HG03175 (cell line): ENCODE measurements at regions not wholly inside any gene's neighbourhood (a gene's known extent, or its start where the extent isn't known, plus 50 kb on each side); places are given as distances from the start of the nearest gene placed in this dataset.

Experiments
- ATAC-seq: cut with Tn5 transposase; IDR thresholded peaks from one replicate; pipeline ENCODE4 v1.9.1; 2021; ENCODE audit warnings: mild to moderate bottlenecking, moderate library complexity; ENCODE audit not compliant: unreplicated experiment

DNA sequence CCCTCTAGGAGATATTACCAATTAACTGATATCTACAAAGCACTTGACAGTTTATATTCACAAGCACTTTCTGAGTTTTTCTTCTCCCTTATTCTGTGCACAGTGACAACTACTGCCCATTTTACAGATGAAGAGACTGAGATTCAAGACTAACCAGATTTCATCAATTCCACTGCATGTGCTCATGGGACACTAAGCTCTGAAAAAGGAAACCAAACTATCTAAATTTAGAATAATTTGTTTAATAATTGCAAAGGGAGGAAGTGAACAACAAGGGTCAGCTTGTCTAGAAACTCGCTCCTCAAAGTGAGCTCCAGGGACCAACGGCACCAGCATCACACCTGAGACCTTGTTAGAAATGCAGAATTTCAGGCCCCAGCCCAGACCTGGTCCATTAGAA is 50.8 kb upstream of the MYLIP start:
- ATAC-seq = peak; percentile 87

DNA sequence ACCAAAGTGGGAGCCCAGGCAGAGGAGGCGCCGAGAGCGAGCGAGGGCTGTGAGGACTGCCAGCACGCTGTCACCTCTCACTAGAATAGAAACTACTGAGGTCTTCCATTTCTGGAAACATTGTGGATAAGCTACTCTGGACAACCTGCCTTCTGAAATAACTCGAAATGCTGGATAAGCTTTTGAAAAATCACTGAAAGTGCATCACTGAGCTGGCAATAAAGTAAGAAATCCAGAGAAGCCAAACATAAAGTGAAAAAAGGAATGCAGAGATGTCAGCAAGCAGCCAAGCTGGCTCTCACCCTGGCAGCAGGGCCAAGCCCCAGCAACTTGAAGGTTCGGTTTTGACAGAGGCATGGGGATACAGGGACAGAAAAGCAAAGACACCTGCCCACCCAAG is 59.2 kb upstream of the MYLIP start:
- ATAC-seq = no peak

DNA sequence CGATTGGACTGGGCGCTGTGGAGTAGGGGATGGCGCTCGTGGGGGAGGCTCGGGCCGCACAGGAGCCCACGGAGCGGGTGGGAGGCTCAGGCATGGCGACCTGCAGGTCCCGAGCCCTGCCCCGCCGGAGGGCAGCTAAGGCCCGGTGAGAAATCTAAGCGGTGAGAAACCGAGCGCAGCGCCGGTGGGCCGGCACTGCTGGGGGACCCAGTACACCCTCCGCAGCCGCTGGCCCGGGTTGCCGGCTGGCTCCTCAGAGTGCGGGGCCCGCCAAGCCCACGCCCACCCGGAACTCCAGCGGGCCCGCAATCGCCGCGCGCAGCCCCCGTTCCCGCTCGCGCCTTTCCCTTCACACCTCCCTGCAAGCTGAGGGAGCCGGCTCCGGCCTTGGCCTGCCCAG is 59.7 kb upstream of the MYLIP start:
- no peak for ATAC-seq

DNA sequence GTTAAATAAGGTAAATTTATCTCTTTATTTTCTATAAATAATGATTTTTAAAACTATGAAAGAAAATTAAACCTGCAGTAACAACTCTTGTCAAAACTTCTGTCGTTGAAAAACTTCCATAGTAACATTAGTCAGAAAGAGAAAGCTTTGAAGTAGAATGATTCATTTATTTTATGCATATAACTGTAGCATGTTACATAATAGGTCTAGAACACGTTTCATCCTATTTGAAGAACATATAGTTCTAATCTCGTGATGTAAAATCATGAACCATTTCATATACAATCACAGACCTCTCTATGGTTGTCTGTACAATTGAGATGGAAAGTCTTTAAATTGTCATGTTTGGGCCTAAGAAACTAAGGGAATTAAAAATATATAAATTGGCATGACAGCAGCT is 61.3 kb upstream of the MYLIP start:
- ATAC-seq = no peak

DNA sequence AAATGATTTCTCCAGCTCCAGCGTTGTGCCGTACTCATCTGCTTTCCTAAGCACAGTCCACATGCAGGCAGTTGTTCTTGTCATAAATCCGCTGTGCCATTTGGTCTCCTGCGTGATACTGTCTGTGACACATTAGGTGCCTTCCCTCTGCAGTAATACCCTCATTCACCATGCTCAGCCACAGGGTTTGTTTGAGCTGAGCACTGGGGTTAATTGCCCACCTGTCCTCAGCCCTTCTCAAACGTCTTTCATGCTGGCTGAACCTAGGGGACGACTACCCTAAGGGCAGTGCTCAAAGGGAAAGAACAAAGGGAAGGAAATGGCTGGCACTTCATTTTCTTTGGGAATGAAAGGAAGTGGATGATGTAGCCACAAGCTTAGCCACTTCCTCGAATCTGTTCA is 64.2 kb upstream of the MYLIP start:
- no peak for ATAC-seq

DNA sequence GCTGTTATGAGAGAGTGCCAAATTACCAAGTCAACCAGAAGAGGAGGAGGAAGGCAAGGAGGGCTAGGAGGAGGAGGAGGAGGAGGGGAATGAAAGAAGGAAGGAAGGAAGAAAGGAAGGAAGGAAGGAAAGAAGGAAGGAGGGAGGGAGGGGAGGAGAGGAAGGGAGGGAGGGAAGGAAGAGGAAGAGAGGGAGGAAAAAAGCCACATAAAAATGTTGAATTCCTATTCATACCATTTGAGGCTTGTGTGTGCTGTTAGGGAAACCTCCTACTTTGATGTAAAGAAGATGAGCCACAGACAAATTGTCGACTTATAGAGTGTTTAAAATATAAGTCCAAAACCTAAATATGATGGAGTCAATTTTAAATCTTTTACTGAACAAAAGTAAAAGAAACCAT is 65.3 kb upstream of the MYLIP start:
- ATAC-seq = no peak

DNA sequence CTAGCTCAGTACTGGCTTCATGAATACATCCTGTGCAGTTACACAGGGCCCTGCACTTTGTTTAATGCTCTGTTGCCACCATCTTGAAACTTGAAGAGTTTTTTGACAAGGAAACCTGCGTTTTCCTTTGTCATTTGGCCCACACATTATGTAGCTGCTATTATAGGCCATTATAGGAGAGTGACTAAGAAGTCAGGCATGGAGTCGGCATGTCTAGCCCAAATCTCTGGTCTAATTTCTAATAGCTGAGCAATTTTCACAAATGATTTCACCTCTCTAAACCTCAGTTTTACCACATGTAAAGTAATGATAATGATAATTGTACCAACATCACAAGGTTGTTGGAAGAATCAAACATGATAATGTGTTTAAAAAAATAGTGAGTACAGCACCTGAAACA is 67.1 kb upstream of the MYLIP start:
- no peak for ATAC-seq

DNA sequence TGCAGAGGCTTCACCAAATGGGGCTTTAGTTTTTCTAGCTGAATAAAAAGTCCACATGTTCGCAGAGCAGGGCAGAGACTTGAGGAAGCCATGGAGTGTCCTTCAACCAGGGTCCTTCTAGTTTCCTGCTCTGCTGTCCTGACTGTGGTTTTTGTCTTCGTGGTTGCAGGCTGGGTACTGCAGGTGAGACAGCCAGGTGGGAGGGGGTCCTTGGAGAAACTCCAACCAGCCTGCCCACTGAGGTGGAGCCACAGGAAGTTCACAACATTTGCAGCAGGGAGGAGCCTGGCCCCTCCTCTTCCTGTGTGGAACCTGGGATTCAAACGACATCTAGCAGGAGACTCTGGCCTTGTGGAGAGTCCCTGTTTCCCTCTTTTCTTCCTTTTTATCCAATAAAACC is 68.8 kb upstream of the MYLIP start:
- ATAC-seq = no peak

DNA sequence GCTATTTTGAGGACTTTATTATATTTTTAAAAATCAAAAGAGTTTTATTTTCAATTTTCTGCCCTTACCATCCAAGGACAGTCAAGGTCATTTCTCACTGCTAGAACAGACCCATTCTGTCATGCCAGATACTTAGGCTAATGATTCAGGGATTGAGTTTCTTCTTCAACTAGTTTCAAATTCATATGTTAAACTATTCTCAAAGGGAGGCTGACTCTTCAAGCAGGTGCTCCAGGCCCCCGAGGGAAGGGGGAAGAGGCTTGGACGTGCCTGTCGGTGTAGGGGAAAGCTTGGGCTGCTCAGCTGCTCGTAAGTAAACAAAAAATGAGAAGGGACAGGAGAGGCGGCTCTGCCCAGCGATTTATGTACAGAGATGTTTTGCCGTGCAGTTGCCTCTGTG is 69.4 kb upstream of the MYLIP start:
- ATAC-seq = no peak

DNA sequence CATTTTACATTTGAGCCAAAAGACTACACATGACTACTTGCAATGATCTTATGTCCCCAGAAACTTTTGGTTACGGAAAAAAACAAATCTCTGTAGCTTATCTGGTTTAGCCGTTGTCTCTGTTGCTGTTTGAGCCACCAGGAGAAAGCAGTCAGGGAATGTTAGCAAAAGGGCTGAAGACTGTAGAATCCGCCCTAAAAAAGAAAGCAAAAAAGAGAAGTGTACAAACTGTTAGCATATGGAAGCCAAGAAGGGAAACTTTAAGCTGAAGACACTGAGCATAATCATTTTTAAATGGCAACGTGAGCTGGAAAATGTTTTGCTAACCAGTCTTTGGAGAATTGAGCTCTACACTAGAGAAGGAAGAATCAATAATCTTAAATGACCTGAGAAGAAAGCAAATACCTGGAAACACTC is 69.9 kb upstream of the MYLIP start:
- ATAC-seq = no peak

DNA sequence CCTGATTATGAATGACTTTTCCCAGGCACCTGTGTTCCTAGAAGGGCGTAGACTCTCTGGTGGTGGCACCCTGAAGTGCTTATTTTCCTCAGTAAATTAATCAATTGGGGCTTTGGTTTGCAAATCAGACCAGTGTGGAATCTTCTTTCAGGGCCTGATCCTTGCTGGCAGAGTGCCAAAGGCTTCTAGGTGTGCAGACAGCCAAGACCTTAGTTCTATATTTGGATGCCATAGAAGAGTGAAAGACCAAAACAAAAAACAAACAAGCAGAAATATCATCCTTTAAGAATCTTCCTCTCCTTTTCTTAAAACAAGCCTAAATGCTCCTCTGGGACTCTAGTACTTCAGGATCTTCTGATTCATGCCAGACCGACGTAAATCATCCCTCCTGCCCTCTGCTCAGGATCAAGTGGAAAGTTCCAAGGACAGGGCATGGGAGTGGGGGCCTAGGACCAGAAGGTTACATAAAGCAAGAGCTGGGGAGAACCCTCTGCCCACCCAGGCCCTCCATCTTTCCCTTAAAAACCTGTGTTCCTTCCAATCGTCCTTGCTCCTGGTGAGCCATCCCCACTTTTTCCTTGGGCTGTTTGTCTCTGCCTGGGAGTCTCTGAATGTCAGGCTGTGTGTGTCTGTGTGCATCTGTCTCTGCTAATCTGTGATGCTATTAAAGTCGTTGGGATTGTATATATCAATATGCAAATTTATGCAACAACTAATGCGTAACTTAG is 70.5 kb upstream of the MYLIP start:
- ATAC-seq = no peak

DNA sequence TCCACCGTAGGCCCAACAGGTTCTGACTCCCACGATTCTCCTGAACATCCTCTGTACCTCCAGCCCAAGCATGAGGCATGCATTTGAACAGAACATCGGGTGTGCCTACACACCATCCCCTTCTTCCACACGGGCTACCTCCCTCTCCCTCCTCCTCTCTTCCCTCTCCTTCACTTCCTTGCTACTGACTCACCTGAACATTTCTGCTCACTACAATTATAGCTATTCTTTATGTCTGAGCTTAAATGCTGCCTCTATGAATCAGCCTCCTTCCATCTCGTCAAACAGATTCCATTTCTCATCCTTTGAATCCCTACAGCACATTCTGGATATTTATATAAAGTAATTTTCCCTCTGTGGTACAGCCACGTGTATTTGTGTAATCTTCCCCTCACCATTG is 71.4 kb upstream of the MYLIP start:
- no peak for ATAC-seq

DNA sequence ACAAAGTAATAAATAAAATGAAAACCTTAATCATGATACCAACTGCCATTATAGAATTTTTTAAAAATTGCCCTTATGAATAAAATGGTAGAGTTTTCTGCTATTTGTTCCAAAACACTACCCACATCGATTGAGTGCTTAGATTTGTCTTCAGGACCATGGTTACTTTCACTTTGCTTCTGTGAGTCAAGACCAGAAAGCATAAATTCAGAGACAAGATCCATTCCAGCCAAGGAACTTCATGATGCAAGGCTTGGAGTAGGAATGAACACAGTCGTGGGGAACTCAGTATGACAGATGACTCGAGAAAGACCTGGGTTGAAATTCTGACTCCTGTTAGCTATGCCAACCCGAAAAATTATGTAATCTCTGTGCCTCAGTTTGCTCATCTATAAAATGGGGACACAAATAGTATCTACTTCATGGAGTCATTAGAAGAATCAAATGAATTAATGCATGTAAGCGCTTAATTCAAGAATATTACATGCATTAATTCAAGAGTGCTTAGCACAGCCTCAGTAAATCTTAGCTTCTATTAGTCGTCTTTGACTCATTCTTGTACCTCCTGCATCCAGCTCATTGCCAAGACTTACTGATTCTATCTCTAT is 72.5 kb upstream of the MYLIP start:
- ATAC-seq = no peak

DNA sequence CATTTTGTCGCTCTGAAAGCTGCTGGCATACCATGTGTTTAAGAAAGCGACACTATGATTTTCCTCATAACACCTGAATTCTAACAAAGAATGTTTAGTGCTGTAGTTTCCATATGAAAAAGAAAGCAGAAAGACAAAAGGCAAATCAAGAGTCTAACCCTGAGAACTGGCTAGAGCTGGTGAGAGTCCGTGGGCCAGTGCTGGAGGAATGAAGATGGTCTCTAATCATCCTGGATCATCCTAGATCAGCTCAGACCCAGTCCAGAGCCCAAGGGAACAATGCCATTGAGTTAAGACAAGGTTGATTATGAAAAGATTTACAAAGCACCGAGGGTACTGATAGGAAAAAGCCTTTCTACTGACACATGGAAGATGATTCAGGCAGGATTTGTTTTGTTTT is 73.0 kb upstream of the MYLIP start:
- no peak for ATAC-seq

DNA sequence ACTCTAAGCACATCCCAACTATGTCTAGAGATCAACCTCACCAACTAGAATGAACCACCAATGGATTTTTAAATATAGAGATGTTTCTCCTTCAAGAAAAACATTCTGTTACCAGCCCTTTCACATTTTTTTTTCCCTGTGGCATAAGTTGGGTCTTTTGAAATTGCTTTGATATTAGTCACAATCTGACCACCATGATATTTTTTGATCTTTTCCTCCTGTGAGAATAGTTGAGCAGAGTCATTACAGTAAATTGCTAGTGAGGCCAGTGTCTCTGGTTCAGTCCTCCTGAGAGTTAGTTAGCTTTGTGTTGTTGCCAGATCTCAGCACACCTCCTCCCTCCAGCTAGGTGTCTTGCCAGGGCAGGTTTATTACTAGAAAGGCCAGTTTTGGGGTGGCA is 79.7 kb upstream of the MYLIP start:
- no peak for ATAC-seq

DNA sequence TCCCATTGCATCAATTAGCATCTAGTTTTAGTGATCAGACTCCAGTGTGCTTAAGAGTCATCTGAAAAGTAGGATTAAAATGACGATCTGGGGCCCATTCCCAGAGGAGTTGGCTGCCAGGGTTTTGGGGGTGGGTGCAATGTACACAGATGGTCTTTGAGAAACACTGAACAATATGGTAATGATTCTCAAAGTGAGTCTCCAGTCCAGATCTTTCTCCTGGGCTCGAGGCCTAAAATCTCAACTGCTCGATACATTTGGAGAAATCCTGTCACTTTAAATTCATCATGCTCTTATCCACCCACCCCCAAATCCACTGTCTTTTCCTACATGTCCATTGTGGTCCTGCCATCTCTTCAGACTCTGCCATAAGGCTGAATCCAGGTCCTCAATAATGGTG is 80.7 kb upstream of the MYLIP start:
- ATAC-seq = no peak

DNA sequence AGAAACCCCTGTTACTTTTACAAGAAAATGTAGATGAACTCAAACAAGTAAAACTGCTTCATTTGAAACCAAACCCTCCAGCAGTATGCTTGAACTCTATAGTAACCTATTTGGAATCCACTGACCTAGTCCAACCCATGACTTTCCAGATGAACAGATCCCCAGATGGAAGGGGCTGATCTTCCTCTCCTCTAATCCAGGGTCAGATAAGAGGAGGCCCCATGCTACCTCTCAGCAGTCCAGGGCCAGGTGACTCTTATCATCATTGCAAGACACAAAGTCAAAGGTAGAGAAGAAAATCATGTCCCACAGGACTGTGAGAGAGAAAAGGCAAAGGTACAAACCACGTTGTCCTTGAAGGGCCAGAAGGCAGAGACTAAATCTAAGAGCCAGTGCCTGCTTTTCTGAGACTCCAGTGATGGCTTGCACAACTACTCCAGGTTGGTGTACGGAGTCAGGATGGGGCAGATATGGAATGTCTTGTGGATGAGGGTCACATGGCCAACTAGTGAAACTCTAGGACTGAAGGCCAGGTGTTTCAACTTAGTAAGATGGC is 81.4 kb upstream of the MYLIP start:
- ATAC-seq = no peak

DNA sequence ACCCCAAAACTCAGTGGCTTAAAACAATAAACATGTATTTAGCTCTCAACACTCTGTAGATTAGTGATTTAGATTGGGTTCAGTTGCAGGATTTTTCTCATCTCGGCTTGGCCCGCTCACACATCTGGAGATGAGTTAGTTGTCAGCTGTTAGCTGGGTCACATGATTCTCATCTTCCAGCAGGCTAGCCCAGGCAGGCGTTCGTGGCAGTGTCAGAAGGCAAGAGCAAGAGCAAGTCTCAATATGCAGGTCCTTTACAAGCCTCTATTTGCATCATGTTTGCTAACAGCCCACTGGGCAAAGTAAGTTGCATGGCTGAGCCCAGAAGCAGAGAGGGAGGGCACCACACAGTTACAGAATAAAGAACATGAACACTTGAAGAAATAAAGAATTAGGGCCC is 83.6 kb upstream of the MYLIP start:
- ATAC-seq = no peak

DNA sequence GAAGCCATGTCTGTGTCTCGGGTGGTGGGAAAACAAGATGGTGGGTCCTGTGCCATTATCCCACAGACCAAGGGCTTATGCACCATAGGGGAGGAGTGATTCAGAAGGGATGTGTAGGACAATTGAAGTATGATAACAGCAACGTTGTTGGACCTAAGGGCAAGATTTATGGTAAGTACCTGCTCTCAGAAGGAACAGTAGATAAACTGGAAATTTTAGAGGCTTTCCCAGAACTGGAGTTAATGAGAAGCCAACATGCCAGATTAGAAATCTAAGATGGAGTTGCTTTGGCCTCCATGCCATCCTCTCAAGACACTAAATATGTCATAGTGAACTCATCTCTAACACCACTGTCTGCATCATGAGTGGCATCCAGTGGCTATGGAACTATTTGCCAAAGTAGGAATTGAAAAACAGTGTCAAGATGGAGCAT is 84.7 kb upstream of the MYLIP start:
- no peak for ATAC-seq

DNA sequence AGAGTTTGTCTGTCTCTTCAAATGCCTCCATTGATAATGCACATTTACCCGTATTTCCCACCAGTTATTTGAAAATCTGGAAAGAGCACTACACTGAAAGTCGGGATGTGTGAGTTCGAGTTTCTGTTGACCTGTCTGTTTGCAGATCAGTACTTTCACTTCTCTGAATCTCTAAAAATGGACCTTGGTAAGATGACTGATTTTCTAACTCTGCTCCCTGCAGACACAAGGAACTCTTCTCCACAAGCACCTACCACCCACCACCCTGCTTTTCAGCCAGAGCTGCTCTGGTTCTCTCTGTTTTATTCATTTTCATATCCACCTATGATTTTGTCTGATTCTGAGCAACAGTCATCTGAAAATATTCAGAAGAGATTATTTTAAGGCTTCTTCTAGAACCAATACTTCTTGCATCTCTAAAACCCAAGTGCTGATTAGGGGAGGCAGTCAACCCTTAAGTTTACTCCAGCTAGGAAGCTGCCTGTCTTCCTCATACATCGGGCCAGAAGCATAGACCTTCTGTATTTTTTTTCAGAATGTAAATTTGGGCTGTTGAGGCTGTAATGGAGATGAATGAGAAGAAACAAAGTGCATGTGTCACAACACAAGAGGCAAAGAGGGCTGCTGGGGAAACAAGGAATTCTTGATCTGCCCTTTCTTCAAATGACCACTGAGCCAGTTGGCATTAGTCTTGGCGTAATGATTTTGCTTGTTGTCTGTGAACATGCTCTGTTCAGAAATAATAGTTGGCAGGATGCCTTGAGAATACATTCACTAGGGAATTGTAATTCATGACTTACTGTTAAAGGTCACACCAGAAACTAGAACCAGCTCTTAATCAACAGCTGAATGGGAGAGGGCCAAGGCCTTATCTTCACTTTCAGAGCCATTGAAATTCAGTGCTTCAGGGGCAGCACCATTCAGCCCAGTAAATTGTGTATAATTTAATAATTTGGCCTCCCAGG is 85.4 kb upstream of the MYLIP start:
- peak; percentile 76 for ATAC-seq

DNA sequence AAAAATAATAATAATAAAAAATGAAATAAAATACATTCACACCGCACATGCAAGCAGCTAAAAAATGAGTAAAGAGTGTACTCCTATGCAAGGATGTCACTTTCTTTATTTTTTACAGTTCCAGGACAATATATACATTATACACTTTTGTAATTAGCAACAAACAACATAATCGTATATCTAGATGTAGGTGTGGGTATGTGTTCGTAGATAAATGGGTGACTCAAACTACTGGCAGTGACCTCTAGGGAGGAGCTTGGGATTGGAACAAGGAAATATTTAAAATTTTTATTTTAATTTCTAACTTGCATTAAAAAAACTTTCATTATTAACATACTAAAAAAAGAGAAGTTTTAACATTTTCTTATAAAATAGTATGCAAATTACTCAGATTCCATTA is 86.1 kb upstream of the MYLIP start:
- ATAC-seq = no peak

DNA sequence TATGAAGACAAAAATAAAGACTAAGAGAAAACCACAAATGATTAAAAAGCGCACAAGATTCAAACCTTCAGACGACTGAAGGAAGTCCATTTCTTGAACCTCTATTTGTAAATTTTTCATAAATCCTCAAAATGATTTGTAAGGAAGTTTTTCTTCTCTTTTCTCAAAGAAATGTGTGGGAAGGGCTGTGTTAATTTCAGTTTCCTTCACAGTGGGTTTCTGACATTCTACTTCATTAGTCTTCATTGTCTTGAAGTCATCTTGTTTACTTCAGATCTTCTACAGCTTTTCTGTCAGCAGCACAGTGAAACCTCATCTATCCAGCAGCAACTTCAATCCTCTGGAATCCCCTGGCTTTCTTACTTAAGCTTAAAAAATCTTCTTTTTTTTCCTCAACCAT is 87.6 kb upstream of the MYLIP start:
- ATAC-seq = no peak
